ENCODE measurements at regions not wholly inside any gene's neighbourhood (a gene's known extent, or its start where the extent isn't known, plus 50 kb on each side); places are given as distances from the start of the nearest gene placed in this dataset.
"Not testable (repeated sequence)": the region's sequence is repeated elsewhere in the genome, so short reads cannot be mapped to it uniquely, and the experiment has no call there.

DNA sequence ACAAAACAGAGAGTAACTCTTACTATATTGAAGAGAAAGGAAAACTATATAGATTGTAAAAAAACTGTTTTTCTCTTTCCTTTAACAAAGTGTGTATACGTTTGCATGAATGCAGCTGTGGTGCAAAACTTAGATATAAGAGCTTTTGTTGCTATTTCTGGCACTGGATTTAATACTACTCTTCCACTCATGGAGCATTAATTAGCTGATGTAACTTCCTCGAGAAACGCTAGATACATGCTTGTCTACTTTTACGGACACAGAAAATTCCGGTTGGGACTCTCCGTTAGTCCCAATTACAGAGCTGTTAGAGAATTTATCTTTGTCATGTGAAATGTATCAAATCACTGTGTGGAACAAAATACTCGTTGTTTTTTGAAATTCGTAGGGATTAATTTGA lies 135.5 kb downstream of the ZNF22 start:
- Mint-ChIP-seq H3K27me3 (peaks cover 22% of the 10 kb centered on the region), H3K4me3 (no peak overlapping the region), H3K9me3 (no peaks in the 10 kb centered on the region), H3K27ac (no peak overlapping the region), H3K36me3 (ENCODE audit: low read depth) (no peaks in the 10 kb centered on the region), H3K4me1 (no peaks in the 10 kb centered on the region)
- no peak for DNase-seq
- POLR2A ChIA-PET = no interaction called here
- CTCF ChIA-PET = no interaction called here

- no peaks in the 10 kb centered on the region for H3K36me3 Mint-ChIP-seq (ENCODE audit: low read depth)
- no peaks in the 10 kb centered on the region for H3K9me3 Mint-ChIP-seq
- no peak overlapping the region for H3K27ac Mint-ChIP-seq
- DNase-seq = no peak
- peaks cover 16% of the 10 kb centered on the region for H3K27me3 Mint-ChIP-seq
- POLR2A ChIA-PET = no interaction called here
- no peak overlapping the region for H3K4me3 Mint-ChIP-seq
- H3K4me1 Mint-ChIP-seq = no peaks in the 10 kb centered on the region
- CTCF ChIA-PET = no interaction called here
Observed at GRCh38 chr10:45144326-45145070, 143.8 kb downstream of the ZNF22 start.

DNA sequence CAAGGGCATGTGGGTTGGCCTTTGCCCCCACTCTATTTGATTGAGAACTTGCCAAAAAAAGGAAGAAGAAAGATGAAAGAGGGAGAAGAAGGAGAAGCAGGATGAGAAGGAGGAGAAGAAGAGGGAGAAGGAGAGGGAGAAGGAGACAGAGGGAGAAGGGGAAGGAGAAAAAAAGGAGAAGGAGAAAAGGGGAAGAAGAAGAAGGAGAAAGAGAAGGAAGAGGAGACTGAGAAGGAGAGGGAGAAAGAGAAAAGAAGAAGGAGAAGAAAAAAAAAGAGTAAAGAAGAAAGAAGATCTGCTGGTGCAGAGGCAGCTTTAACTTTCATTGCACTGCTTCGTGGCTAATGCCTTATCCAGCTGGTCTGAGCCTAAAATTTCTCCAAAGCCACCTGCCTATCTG lies 144.4 kb downstream of the ZNF22 start:
- H3K9me3 Mint-ChIP-seq; H3K36me3 Mint-ChIP-seq (ENCODE audit: low read depth); DNase-seq; H3K4me3 Mint-ChIP-seq; H3K4me1 Mint-ChIP-seq; CTCF ChIA-PET; POLR2A ChIA-PET; H3K27ac Mint-ChIP-seq: not testable (repeated sequence)
- H3K27me3 Mint-ChIP-seq = peaks cover 16% of the 10 kb centered on the region

DNA sequence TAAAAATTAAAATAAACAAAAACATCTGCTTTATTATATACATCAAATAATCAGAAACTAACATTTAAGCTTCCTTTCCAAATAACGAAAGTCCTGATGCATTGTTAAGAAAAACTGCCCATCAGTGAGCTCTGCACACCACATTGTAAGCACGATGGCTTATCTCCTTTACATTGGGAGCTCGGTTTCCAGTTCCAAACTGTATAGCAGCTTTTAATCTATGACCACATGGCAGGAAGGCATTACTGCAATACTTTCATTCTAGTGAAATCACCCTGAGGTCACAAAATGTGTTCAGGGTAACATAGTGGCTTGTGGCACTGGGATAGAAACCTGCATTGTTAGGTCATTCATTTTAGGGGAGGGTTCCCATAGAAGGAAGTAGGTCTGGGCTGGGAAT lies 146.3 kb downstream of the ZNF22 start:
- Mint-ChIP-seq H3K4me1 (no peaks in the 10 kb centered on the region), H3K27me3 (peaks cover 11% of the 10 kb centered on the region), H3K36me3 (ENCODE audit: low read depth) (no peaks in the 10 kb centered on the region), H3K9me3 (no peaks in the 10 kb centered on the region), H3K4me3 (no peak overlapping the region), H3K27ac (no peak overlapping the region)
- no peak for DNase-seq
- POLR2A ChIA-PET = no interaction called here
- CTCF ChIA-PET = no interaction called here

DNA sequence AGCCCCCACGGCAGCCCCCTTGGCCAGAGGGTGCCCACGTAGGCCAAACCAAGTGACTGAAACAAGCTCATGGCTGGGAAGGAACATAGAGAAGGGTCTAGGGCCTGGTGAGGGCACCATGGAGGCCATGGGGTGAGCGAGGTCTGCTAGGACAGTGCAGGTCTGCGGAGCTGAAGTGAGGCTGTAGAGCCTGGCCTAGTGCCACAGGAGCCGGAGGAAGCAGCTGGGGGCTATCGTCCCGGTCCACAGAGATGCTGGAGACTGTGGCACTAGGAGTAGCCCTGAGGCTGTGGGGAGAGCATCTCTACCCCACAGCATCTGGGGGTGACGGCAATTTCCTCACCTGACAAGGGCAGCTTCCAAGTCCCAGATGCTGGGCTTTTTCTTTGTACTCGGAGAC lies 150.3 kb downstream of the ZNF22 start:
- Mint-ChIP-seq H3K27ac (no peak overlapping the region), H3K27me3 (peaks cover 2% of the 10 kb centered on the region), H3K9me3 (no peaks in the 10 kb centered on the region), H3K4me3 (no peak overlapping the region), H3K4me1 (no peaks in the 10 kb centered on the region), H3K36me3 (ENCODE audit: low read depth) (no peaks in the 10 kb centered on the region)
- DNase-seq = no peak
- CTCF ChIA-PET = no interaction called here
- POLR2A ChIA-PET = no interaction called here

GRCh38 chr10:45151467-45152214 lies 150.9 kb downstream of the ZNF22 start:
- no peak for DNase-seq
- Mint-ChIP-seq H3K27me3 (peaks cover 2% of the 10 kb centered on the region), H3K9me3 (no peaks in the 10 kb centered on the region), H3K4me1 (no peaks in the 10 kb centered on the region), H3K27ac (no peak overlapping the region), H3K4me3 (no peak overlapping the region), H3K36me3 (ENCODE audit: low read depth) (no peaks in the 10 kb centered on the region)
- ChIA-PET POLR2A (no interaction called here), CTCF (no interaction called here)

GRCh38 chr10:45152726-45153125 lies 152.0 kb downstream of the ZNF22 start:
- no peak overlapping the region for H3K27ac Mint-ChIP-seq
- ChIA-PET POLR2A (no interaction called here), CTCF (no interaction called here)
- no peaks in the 10 kb centered on the region for H3K36me3 Mint-ChIP-seq (ENCODE audit: low read depth)
- no peaks in the 10 kb centered on the region for H3K4me1 Mint-ChIP-seq
- no peak overlapping the region for H3K4me3 Mint-ChIP-seq
- peaks cover 2% of the 10 kb centered on the region for H3K27me3 Mint-ChIP-seq
- no peak for DNase-seq
- no peaks in the 10 kb centered on the region for H3K9me3 Mint-ChIP-seq

GRCh38 chr10:45154502-45154901 lies 153.8 kb downstream of the ZNF22 start:
- no peak for DNase-seq
- Mint-ChIP-seq H3K27me3 (peaks cover 2% of the 10 kb centered on the region), H3K4me1 (no peaks in the 10 kb centered on the region), H3K4me3 (no peak overlapping the region), H3K36me3 (ENCODE audit: low read depth) (no peaks in the 10 kb centered on the region), H3K27ac (no peak overlapping the region), H3K9me3 (no peaks in the 10 kb centered on the region)
- ChIA-PET CTCF (no interaction called here), POLR2A (no interaction called here)

DNA sequence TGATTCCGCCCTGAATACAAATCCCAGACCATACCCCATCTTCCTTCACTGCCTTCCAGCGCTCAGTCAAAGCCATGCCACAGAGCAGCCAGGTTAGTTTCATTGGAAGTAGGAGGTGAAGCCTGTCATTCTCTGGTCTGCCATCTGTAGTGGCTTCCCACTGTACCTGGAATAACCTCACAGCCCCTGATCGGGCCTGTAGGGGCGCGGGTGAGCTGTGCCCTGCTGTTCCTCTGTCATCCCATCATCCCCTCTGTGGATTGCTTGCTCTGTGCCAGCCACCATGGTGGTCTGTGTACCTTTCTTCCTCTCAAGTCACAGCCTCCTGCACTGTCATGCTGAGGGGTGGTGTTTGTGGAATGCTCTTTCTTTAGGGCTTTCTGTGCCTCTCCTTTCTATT lies 155.1 kb downstream of the ZNF22 start:
- Mint-ChIP-seq H3K27ac (no peak overlapping the region), H3K4me3 (no peak overlapping the region), H3K9me3 (no peaks in the 10 kb centered on the region), H3K4me1 (no peaks in the 10 kb centered on the region), H3K27me3 (peaks cover 2% of the 10 kb centered on the region), H3K36me3 (ENCODE audit: low read depth) (no peaks in the 10 kb centered on the region)
- ChIA-PET POLR2A (no interaction called here), CTCF (no interaction called here)
- no peak for DNase-seq

GRCh38 chr10:45160271-45160670 lies 155.1 kb downstream of the OR13A1 start:
- ChIA-PET CTCF (no interaction called here), POLR2A (no interaction called here)
- H3K27me3 Mint-ChIP-seq = peaks cover 14% of the 10 kb centered on the region
- no peak for DNase-seq
- H3K9me3 Mint-ChIP-seq = no peaks in the 10 kb centered on the region
- H3K4me3 Mint-ChIP-seq = no peak overlapping the region
- H3K36me3 Mint-ChIP-seq (ENCODE audit: low read depth) = no peaks in the 10 kb centered on the region
- H3K27ac Mint-ChIP-seq = no peak overlapping the region
- H3K4me1 Mint-ChIP-seq = no peaks in the 10 kb centered on the region

DNA sequence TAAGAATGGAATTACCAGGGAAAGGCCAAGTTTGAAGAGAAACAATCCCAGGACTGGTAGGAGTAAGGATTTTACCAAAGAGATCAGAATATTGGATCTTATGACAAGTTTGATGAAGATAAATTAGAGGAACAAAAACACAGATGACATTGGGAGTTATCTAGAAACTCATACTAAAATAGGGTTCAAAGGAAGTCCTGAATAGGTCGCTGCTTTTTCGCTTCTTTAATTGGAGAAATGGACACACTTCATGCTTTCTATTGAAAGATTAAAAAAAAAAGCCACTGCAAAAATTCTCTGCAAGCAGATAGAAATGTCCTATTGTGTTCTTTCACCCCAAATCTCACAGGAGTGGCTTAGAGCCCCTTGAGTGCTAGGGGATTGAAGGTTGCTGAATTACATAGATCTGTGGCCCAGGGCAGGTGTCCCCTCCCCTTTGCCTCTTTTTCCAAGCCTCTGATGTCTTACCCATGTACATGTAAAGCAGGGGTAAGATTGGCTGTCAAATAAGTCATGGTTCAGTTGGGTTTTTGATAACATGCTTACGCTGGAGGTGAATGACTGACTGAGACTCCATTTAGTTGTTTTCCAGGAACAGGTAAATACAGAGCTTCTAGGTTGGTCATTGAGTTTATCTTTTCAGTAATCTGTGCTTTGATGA lies 152.0 kb downstream of the OR13A1 start:
- CTCF ChIA-PET = no interaction called here
- no peaks in the 10 kb centered on the region for H3K4me1 Mint-ChIP-seq
- peaks cover 13% of the 10 kb centered on the region for H3K27me3 Mint-ChIP-seq
- H3K36me3 Mint-ChIP-seq (ENCODE audit: low read depth) = no peaks in the 10 kb centered on the region
- DNase-seq = no peak
- H3K27ac Mint-ChIP-seq = no peak overlapping the region
- POLR2A ChIA-PET = no interaction called here
- no peak overlapping the region for H3K4me3 Mint-ChIP-seq
- H3K9me3 Mint-ChIP-seq = no peaks in the 10 kb centered on the region

- CTCF ChIA-PET; DNase-seq; H3K4me1 Mint-ChIP-seq; POLR2A ChIA-PET; H3K4me3 Mint-ChIP-seq; H3K9me3 Mint-ChIP-seq; H3K27ac Mint-ChIP-seq; H3K36me3 Mint-ChIP-seq (ENCODE audit: low read depth): not testable (repeated sequence)
- peaks cover 20% of the 10 kb centered on the region for H3K27me3 Mint-ChIP-seq
Observed at GRCh38 chr10:45175520-45176118, 139.8 kb downstream of the OR13A1 start.

DNA sequence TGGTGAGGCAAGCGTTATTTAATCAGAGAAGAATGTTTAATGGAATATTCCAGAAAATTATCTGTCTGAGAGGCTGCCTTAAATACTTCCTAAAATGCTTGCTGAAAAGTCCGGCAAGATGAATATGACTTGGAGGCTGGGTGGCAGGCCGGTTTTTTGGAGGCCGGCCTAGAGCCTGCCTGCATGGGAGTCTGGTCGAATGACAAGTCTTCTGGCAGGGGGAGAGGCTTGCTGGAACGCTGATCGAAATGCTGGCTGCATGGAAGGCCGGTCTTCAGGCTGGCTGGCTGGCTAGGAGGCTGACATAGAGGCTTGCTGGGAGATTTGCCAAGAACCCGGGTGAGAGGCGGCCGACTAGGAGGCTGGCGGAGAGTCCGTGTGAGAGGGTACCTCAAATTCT lies 135.7 kb downstream of the OR13A1 start:
- H3K4me3 Mint-ChIP-seq = no peak overlapping the region
- no peaks in the 10 kb centered on the region for H3K4me1 Mint-ChIP-seq
- ChIA-PET POLR2A (no interaction called here), CTCF (no interaction called here)
- H3K9me3 Mint-ChIP-seq = no peaks in the 10 kb centered on the region
- no peak overlapping the region for H3K27ac Mint-ChIP-seq
- H3K27me3 Mint-ChIP-seq = peaks cover 5% of the 10 kb centered on the region
- no peaks in the 10 kb centered on the region for H3K36me3 Mint-ChIP-seq (ENCODE audit: low read depth)
- DNase-seq = no peak
